ENCODE measurements at regions not wholly inside any gene's neighbourhood (a gene's known extent, or its start where the extent isn't known, plus 50 kb on each side); places are given as distances from the start of the nearest gene placed in this dataset.

DNA sequence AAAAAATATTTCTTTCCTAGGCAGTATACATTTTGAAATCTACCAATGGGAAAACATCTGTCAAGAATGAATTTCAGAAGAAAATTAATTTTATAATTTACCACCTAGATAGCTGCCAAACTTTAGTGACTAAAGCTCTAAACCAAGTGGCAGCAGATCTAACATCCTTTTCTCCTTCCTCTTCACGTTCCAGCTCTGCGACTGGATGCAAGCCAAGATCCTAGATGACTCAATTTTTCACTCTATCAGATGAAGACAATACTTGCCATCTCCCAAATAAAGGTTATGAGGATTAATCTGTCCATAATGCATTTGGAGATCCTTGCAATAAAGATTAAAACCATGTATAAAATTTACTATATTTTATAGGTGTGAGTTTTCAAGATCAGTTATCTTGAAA is 66.7 kb upstream of the MIR17HG start:
- Histone ChIP-seq H3K27me3 (ENCODE audit: control insufficient read depth, low read length) (no peaks in the 10 kb centered on the region), H3K4me2 (ENCODE audit: low read length) (no peak overlapping the region), H3K9me3 (ENCODE audit: control insufficient read depth, insufficient read depth, low read length) (no peaks in the 10 kb centered on the region), H3K4me1 (ENCODE audit: control insufficient read depth, low read length) (no peaks in the 10 kb centered on the region), H3K36me3 (ENCODE audit: control insufficient read depth, low read length) (no peaks in the 10 kb centered on the region), H4K20me1 (ENCODE audit: control insufficient read depth, insufficient read depth, low read depth, low read length) (no peaks in the 10 kb centered on the region), H3K4me3 (ENCODE audit: low read length) (no peak overlapping the region), H3K79me2 (ENCODE audit: control insufficient read depth, low read length) (no peaks in the 10 kb centered on the region), H3K27ac (ENCODE audit: low read depth, low read length) (no peak overlapping the region), H3F3A (ENCODE audit: control insufficient read depth, insufficient read depth) (no peaks in the 10 kb centered on the region), H3K9me2 (replicated peaks; ENCODE audit: control insufficient read depth, low read length) (no peaks in the 10 kb centered on the region; the same call in 1 of the 2 replicates)
- no peak for TF ChIP-seq EZH2phosphoT487 (IDR thresholded peaks at IDR 0.05; ENCODE audit: borderline replicate concordance, low read length)
- TF ChIP-seq, protein P1, sequence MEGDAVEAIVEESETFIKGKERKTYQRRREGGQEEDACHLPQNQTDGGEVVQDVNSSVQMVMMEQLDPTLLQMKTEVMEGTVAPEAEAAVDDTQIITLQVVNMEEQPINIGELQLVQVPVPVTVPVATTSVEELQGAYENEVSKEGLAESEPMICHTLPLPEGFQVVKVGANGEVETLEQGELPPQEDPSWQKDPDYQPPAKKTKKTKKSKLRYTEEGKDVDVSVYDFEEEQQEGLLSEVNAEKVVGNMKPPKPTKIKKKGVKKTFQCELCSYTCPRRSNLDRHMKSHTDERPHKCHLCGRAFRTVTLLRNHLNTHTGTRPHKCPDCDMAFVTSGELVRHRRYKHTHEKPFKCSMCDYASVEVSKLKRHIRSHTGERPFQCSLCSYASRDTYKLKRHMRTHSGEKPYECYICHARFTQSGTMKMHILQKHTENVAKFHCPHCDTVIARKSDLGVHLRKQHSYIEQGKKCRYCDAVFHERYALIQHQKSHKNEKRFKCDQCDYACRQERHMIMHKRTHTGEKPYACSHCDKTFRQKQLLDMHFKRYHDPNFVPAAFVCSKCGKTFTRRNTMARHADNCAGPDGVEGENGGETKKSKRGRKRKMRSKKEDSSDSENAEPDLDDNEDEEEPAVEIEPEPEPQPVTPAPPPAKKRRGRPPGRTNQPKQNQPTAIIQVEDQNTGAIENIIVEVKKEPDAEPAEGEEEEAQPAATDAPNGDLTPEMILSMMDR (IDR thresholded peaks at IDR 0.05; ENCODE audit: low read depth, low read length, poor library complexity, severe bottlenecking): no peak

DNA sequence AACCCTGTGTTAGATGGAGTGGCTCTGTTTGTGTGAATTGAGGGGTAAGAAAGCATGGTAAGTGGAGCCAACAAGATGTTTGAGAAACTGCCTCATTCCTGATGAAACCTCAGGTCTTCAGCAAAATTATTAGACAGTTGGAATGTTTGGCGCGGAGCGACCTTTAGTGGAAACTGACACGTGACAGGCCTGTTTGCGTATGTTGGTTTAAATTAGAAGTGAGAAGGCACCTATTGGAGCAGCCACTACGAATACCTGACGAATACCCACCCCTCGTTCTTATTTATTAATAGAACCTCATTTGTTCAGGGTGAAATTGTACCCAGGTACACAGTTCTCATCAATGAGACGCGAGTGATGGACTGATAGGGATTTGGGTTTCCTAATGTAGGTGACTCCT is 63.2 kb upstream of the MIR17HG start:
- H3K27me3 ChIP-seq (ENCODE audit: control insufficient read depth, low read length): no peaks in the 10 kb centered on the region
- no peak overlapping the region for H3K4me3 ChIP-seq (ENCODE audit: low read length)
- H3K4me2 ChIP-seq (ENCODE audit: low read length): no peak overlapping the region
- H3K79me2 ChIP-seq (ENCODE audit: control insufficient read depth, low read length): no peaks in the 10 kb centered on the region
- no peaks in the 10 kb centered on the region for H3K36me3 ChIP-seq (ENCODE audit: control insufficient read depth, low read length)
- TF ChIP-seq, protein P1 (IDR thresholded peaks at IDR 0.05; ENCODE audit: low read depth, low read length, poor library complexity, severe bottlenecking): no peak
- TF ChIP-seq EZH2phosphoT487 (IDR thresholded peaks at IDR 0.05; ENCODE audit: borderline replicate concordance, low read length): no peak
- no peaks in the 10 kb centered on the region for H3K4me1 ChIP-seq (ENCODE audit: control insufficient read depth, low read length)
- no peak overlapping the region for H3K27ac ChIP-seq (ENCODE audit: low read depth, low read length)
- no peaks in the 10 kb centered on the region; the same call in 1 of the 2 replicates for H3K9me2 ChIP-seq (replicated peaks; ENCODE audit: control insufficient read depth, low read length)
- no peaks in the 10 kb centered on the region for H4K20me1 ChIP-seq (ENCODE audit: control insufficient read depth, insufficient read depth, low read depth, low read length)
- H3F3A ChIP-seq (ENCODE audit: control insufficient read depth, insufficient read depth): no peaks in the 10 kb centered on the region
- H3K9me3 ChIP-seq (ENCODE audit: control insufficient read depth, insufficient read depth, low read length): no peaks in the 10 kb centered on the region

DNA sequence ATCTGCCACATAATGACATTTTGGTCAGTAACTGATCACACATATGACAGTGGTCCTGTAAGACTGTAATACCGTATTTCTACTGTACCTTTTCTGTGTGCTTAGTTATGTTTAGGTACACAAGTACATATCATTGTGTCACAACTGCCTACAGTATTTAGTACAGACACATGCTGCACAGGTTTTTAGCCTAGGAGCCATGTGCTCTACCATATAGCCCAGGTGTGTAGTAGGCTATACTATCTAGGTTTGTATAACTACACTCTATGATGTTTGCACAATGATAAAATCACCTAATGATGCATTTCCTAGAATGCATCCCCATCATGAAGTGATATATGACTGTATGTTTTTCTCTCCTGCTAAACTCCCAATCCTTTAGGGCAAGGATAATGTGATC is 61.2 kb upstream of the MIR17HG start:
- Histone ChIP-seq H3K4me1 (ENCODE audit: control insufficient read depth, low read length) (no peaks in the 10 kb centered on the region), H3K4me3 (ENCODE audit: low read length) (no peak overlapping the region), H4K20me1 (ENCODE audit: control insufficient read depth, insufficient read depth, low read depth, low read length) (no peaks in the 10 kb centered on the region), H3K36me3 (ENCODE audit: control insufficient read depth, low read length) (no peaks in the 10 kb centered on the region), H3K27ac (ENCODE audit: low read depth, low read length) (no peak overlapping the region), H3K4me2 (ENCODE audit: low read length) (no peak overlapping the region), H3K9me3 (ENCODE audit: control insufficient read depth, insufficient read depth, low read length) (no peaks in the 10 kb centered on the region), H3F3A (ENCODE audit: control insufficient read depth, insufficient read depth) (no peaks in the 10 kb centered on the region), H3K9me2 (replicated peaks; ENCODE audit: control insufficient read depth, low read length) (no peaks in the 10 kb centered on the region; the same call in 1 of the 2 replicates), H3K27me3 (ENCODE audit: control insufficient read depth, low read length) (no peaks in the 10 kb centered on the region), H3K79me2 (ENCODE audit: control insufficient read depth, low read length) (no peaks in the 10 kb centered on the region)
- TF ChIP-seq, protein P1 (IDR thresholded peaks at IDR 0.05; ENCODE audit: low read depth, low read length, poor library complexity, severe bottlenecking): no peak
- TF ChIP-seq EZH2phosphoT487 (IDR thresholded peaks at IDR 0.05; ENCODE audit: borderline replicate concordance, low read length): no peak

DNA sequence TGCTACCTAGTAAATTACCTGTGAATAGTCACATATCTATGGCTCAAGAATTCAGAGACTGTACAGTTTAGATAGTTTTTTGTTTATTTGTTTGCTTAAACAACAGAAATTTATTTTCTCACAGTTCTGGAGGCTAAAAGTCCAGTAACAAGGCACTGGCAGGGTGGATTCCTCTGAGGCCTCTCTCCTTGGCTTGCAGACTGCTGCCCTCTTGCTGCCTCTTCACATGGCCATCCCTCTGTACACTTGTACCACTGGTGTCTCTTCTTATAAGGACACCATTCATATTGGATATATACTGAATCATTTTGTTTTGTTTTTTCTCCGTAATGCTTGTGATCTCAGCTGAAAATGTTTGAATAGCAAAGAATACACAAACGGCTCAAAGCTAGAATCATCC is 56.4 kb upstream of the MIR17HG start:
- H3K9me3 ChIP-seq (ENCODE audit: control insufficient read depth, insufficient read depth, low read length): no peaks in the 10 kb centered on the region
- H4K20me1 ChIP-seq (ENCODE audit: control insufficient read depth, insufficient read depth, low read depth, low read length): no peaks in the 10 kb centered on the region
- no peak overlapping the region for H3K27ac ChIP-seq (ENCODE audit: low read depth, low read length)
- H3F3A ChIP-seq (ENCODE audit: control insufficient read depth, insufficient read depth): no peaks in the 10 kb centered on the region
- H3K4me2 ChIP-seq (ENCODE audit: low read length): no peak overlapping the region
- H3K79me2 ChIP-seq (ENCODE audit: control insufficient read depth, low read length): no peaks in the 10 kb centered on the region
- no peaks in the 10 kb centered on the region for H3K4me1 ChIP-seq (ENCODE audit: control insufficient read depth, low read length)
- H3K4me3 ChIP-seq (ENCODE audit: low read length): no peak overlapping the region
- no peak for TF ChIP-seq EZH2phosphoT487 (IDR thresholded peaks at IDR 0.05; ENCODE audit: borderline replicate concordance, low read length)
- TF ChIP-seq, protein P1 (IDR thresholded peaks at IDR 0.05; ENCODE audit: low read depth, low read length, poor library complexity, severe bottlenecking): no peak
- H3K9me2 ChIP-seq (replicated peaks; ENCODE audit: control insufficient read depth, low read length): no peaks in the 10 kb centered on the region
- no peaks in the 10 kb centered on the region for H3K27me3 ChIP-seq (ENCODE audit: control insufficient read depth, low read length)
- no peaks in the 10 kb centered on the region for H3K36me3 ChIP-seq (ENCODE audit: control insufficient read depth, low read length)
